DMS 273 treated with DMSO at 0.1 percent for 48 hours (cell line): ENCODE measurements at regions not wholly inside any gene's neighbourhood (a gene's known extent, or its start where the extent isn't known, plus 50 kb on each side); places are given as distances from the start of the nearest gene placed in this dataset.

ENCODE experiments used
- DNase-seq: peaks from one replicate; lab custom pipeline; 2025; lab: John Stamatoyannopoulos, UW

- DNase-seq, result no peak
These were observed 2896.3 kb upstream of the PCDH20 start for GRCh38 chr13:64311948-64312347.

GRCh38 chr13:64311112-64311511 is 2895.5 kb upstream of the PCDH20 start:
- DNase-seq, result no peak

GRCh38 chr13:64305246-64305645 is 2889.6 kb upstream of the PCDH20 start:
- no peak for DNase-seq

- DNase-seq, result no peak
These were observed 2884.6 kb upstream of the PCDH20 start for GRCh38 chr13:64300239-64300638.

GRCh38 chr13:64293923-64294322 is 2878.3 kb upstream of the PCDH20 start:
- no peak for DNase-seq

- DNase-seq, result no peak
These were observed 2874.1 kb upstream of the PCDH20 start for GRCh38 chr13:64289702-64290101.

- DNase-seq, result no peak
These were observed 2868.3 kb upstream of the PCDH20 start for GRCh38 chr13:64283926-64284325.

GRCh38 chr13:64278493-64278892 is 2862.8 kb upstream of the PCDH20 start:
- no peak for DNase-seq

- no peak for DNase-seq
These were observed 2861.4 kb upstream of the PCDH20 start for GRCh38 chr13:64277097-64277496.

- no peak for DNase-seq
These were observed 2860.6 kb upstream of the PCDH20 start for GRCh38 chr13:64276232-64276631.

- no peak for DNase-seq
These were observed 2859.0 kb upstream of the PCDH20 start for GRCh38 chr13:64274481-64275217.

- DNase-seq, result no peak
These were observed 2858.1 kb upstream of the PCDH20 start for GRCh38 chr13:64273780-64274179.

GRCh38 chr13:64272681-64273080 is 2857.0 kb upstream of the PCDH20 start:
- DNase-seq, result no peak

GRCh38 chr13:64266024-64266423 is 2850.4 kb upstream of the PCDH20 start:
- DNase-seq, result no peak

- no peak for DNase-seq
These were observed 2847.6 kb upstream of the PCDH20 start for GRCh38 chr13:64263285-64263684.

- DNase-seq, result no peak
These were observed 2841.1 kb upstream of the PCDH20 start for GRCh38 chr13:64256751-64257150.

- no peak for DNase-seq
These were observed 2840.3 kb upstream of the PCDH20 start for GRCh38 chr13:64255988-64256387.

GRCh38 chr13:64248371-64249065 is 2832.9 kb upstream of the PCDH20 start:
- DNase-seq, result no peak

GRCh38 chr13:64239372-64239771 is 2823.7 kb upstream of the PCDH20 start:
- DNase-seq, result no peak

GRCh38 chr13:64234255-64234654 is 2818.6 kb upstream of the PCDH20 start:
- DNase-seq, result no peak

GRCh38 chr13:64223016-64223415 is 2807.4 kb upstream of the PCDH20 start:
- no peak for DNase-seq

- no peak for DNase-seq
These were observed 2791.0 kb upstream of the PCDH20 start for GRCh38 chr13:64206430-64207225.

- DNase-seq, result no peak
These were observed 2786.9 kb upstream of the PCDH20 start for GRCh38 chr13:64202517-64202916.
